ENCODE measurements at regions not wholly inside any gene's neighbourhood (a gene's known extent, or its start where the extent isn't known, plus 50 kb on each side); places are given as distances from the start of the nearest gene placed in this dataset.

GRCh38 chr4:60002603-60003337 lies 1197.4 kb upstream of the ADGRL3 start:
- H3K9me3 Mint-ChIP-seq (ENCODE audit: unreplicated experiment), result peaks cover 6% of the 10 kb centered on the region
- H3K4me3 Mint-ChIP-seq (ENCODE audit: unreplicated experiment), result no peak overlapping the region

GRCh38 chr4:60013464-60014184 lies 1186.5 kb upstream of the ADGRL3 start:
- no peak overlapping the region for H3K4me2 ChIP-seq (ENCODE audit: low read length)
- no peaks in the 10 kb centered on the region for H3K4me1 Mint-ChIP-seq (ENCODE audit: low read depth, unreplicated experiment)
- no peaks in the 10 kb centered on the region for H3K4me1 ChIP-seq (ENCODE audit: insufficient read depth, low read length)
- H3K4me3 Mint-ChIP-seq (ENCODE audit: unreplicated experiment), result no peak overlapping the region
- H3K9ac ChIP-seq (ENCODE audit: low read length), result no peak overlapping the region
- H3K4me3 ChIP-seq (ENCODE audit: insufficient read depth, low read depth, low read length), result no peak overlapping the region
- no peaks in the 10 kb centered on the region for H3K27me3 ChIP-seq (ENCODE audit: insufficient read depth, low read length)
- H3K27ac ChIP-seq (ENCODE audit: low read depth, low read length), result no peak overlapping the region
- DNase-seq (ENCODE audit: low read depth) (no peak), FAIRE-seq (no peak)
- H3K9me3 Mint-ChIP-seq (ENCODE audit: unreplicated experiment), result no peaks in the 10 kb centered on the region
- no peaks in the 10 kb centered on the region for H3K36me3 Mint-ChIP-seq (ENCODE audit: low read depth, unreplicated experiment)
- no peaks in the 10 kb centered on the region for H3K79me2 ChIP-seq (ENCODE audit: insufficient read depth, low read length)
- TF ChIP-seq EZH2 (IDR thresholded peaks at IDR 0.05; ENCODE audit: insufficient read depth, low read length) (no peak), CTCF (IDR thresholded peaks at IDR 0.05; ENCODE audit: insufficient read depth, low read depth, low read length) (no peak)
- no peak overlapping the region for H2AFZ ChIP-seq (ENCODE audit: low read depth, low read length)
- no peaks in the 10 kb centered on the region for H4K20me1 ChIP-seq (ENCODE audit: insufficient read depth, low read length)
- H3K27ac Mint-ChIP-seq (ENCODE audit: unreplicated experiment), result no peak overlapping the region
- no peaks in the 10 kb centered on the region for H3K36me3 ChIP-seq (ENCODE audit: insufficient read depth, low read length)
- H3K27me3 Mint-ChIP-seq (ENCODE audit: low read depth, unreplicated experiment), result no peaks in the 10 kb centered on the region
- H3K9me3 ChIP-seq (ENCODE audit: insufficient read depth, low read depth, low read length), result no peaks in the 10 kb centered on the region

More at GRCh38 chr4:60002603-60003337, 1197.4 kb upstream of the ADGRL3 start:
- no peak overlapping the region for H3K4me2 ChIP-seq (ENCODE audit: low read length)
- no peaks in the 10 kb centered on the region for H3K4me1 Mint-ChIP-seq (ENCODE audit: low read depth, unreplicated experiment)
- H3K36me3 Mint-ChIP-seq (ENCODE audit: low read depth, unreplicated experiment), result no peaks in the 10 kb centered on the region
- DNase-seq (ENCODE audit: low read depth), result no peak
- H3K4me3 ChIP-seq (ENCODE audit: insufficient read depth, low read depth, low read length), result no peak overlapping the region
- H3K36me3 ChIP-seq (ENCODE audit: insufficient read depth, low read length), result no peaks in the 10 kb centered on the region
- no peak overlapping the region for H3K27ac ChIP-seq (ENCODE audit: low read depth, low read length)
- no peaks in the 10 kb centered on the region for H3K27me3 Mint-ChIP-seq (ENCODE audit: low read depth, unreplicated experiment)
- TF ChIP-seq CTCF (IDR thresholded peaks at IDR 0.05; ENCODE audit: insufficient read depth, low read depth, low read length) (no peak), EZH2 (IDR thresholded peaks at IDR 0.05; ENCODE audit: insufficient read depth, low read length) (no peak)
- H2AFZ ChIP-seq (ENCODE audit: low read depth, low read length), result no peak overlapping the region
- FAIRE-seq, result no peak
- H3K27ac Mint-ChIP-seq (ENCODE audit: unreplicated experiment), result no peak overlapping the region
- no peaks in the 10 kb centered on the region for H4K20me1 ChIP-seq (ENCODE audit: insufficient read depth, low read length)
- no peaks in the 10 kb centered on the region for H3K27me3 ChIP-seq (ENCODE audit: insufficient read depth, low read length)
- no peaks in the 10 kb centered on the region for H3K4me1 ChIP-seq (ENCODE audit: insufficient read depth, low read length)
- no peak overlapping the region for H3K9ac ChIP-seq (ENCODE audit: low read length)
- H3K79me2 ChIP-seq (ENCODE audit: insufficient read depth, low read length), result no peaks in the 10 kb centered on the region
- H3K9me3 ChIP-seq (ENCODE audit: insufficient read depth, low read depth, low read length), result peaks cover 4% of the 10 kb centered on the region

GRCh38 chr4:60016971-60017370 lies 1183.2 kb upstream of the ADGRL3 start:
- Histone ChIP-seq H3K36me3 (ENCODE audit: insufficient read depth, low read length) (no peaks in the 10 kb centered on the region), H3K27ac (ENCODE audit: low read depth, low read length) (no peak overlapping the region), H3K27me3 (ENCODE audit: insufficient read depth, low read length) (no peaks in the 10 kb centered on the region), H2AFZ (ENCODE audit: low read depth, low read length) (no peak overlapping the region), H3K79me2 (ENCODE audit: insufficient read depth, low read length) (no peaks in the 10 kb centered on the region), H3K4me3 (ENCODE audit: insufficient read depth, low read depth, low read length) (no peak overlapping the region), H4K20me1 (ENCODE audit: insufficient read depth, low read length) (no peaks in the 10 kb centered on the region), H3K9me3 (ENCODE audit: insufficient read depth, low read depth, low read length) (no peaks in the 10 kb centered on the region), H3K4me1 (ENCODE audit: insufficient read depth, low read length) (no peaks in the 10 kb centered on the region), H3K4me2 (ENCODE audit: low read length) (no peak overlapping the region), H3K9ac (ENCODE audit: low read length) (no peak overlapping the region)
- no peaks in the 10 kb centered on the region for H3K9me3 Mint-ChIP-seq (ENCODE audit: unreplicated experiment)
- no peaks in the 10 kb centered on the region for H3K36me3 Mint-ChIP-seq (ENCODE audit: low read depth, unreplicated experiment)
- no peaks in the 10 kb centered on the region for H3K27me3 Mint-ChIP-seq (ENCODE audit: low read depth, unreplicated experiment)
- H3K27ac Mint-ChIP-seq (ENCODE audit: unreplicated experiment), result no peak overlapping the region
- DNase-seq (ENCODE audit: low read depth), result no peak
- FAIRE-seq, result no peak
- TF ChIP-seq EZH2 (IDR thresholded peaks at IDR 0.05; ENCODE audit: insufficient read depth, low read length), result no peak
- TF ChIP-seq CTCF (IDR thresholded peaks at IDR 0.05; ENCODE audit: insufficient read depth, low read depth, low read length), result no peak
- H3K4me1 Mint-ChIP-seq (ENCODE audit: low read depth, unreplicated experiment), result no peaks in the 10 kb centered on the region
- no peak overlapping the region for H3K4me3 Mint-ChIP-seq (ENCODE audit: unreplicated experiment)

Measured in astrocyte (in vitro differentiated cells and primary cell).